Stimulated activated CD8-positive, alpha-beta memory T cell treated with anti-CD3 and anti-CD28 coated beads, Interleukin-4, amount 100 ng/mL, for 24 hours (primary cell): ENCODE measurements at regions not wholly inside any gene's neighbourhood (a gene's known extent, or its start where the extent isn't known, plus 50 kb on each side); places are given as distances from the start of the nearest gene placed in this dataset.
"Not testable (repeated sequence)": the region's sequence is repeated elsewhere in the genome, so short reads cannot be mapped to it uniquely, and the experiment has no call there.

ENCODE experiments used
- DNase-seq: peaks from one replicate; pipeline ENCODE4 v3.0.0-alpha.2; 2020; ENCODE audit warnings: low read depth

GRCh38 chr14:106489112-106489881 is 962.9 kb downstream of the TMEM121 start:
- no peak for DNase-seq

DNA sequence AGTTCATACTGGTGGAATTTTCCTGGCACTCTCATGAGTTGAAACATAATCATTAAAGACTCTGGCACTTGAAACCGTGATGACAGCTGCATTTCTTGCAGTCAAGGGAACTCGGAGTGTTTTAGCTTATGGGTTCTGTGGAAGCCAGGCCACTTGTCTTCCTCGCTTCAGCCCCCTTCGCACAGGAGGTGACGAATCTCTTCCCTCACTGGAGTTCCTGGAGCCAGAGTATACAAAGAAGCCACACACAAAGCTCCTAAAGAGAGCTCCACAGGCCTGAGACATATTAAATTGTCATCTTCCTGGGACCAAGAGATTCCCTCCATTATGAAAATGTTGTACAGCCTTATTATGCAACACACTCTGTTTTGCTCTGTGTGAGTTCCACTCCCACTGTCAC is 964.1 kb downstream of the TMEM121 start:
- DNase-seq, result no peak

GRCh38 chr14:106491851-106492250 is 965.5 kb downstream of the TMEM121 start:
- DNase-seq, result no peak

DNA sequence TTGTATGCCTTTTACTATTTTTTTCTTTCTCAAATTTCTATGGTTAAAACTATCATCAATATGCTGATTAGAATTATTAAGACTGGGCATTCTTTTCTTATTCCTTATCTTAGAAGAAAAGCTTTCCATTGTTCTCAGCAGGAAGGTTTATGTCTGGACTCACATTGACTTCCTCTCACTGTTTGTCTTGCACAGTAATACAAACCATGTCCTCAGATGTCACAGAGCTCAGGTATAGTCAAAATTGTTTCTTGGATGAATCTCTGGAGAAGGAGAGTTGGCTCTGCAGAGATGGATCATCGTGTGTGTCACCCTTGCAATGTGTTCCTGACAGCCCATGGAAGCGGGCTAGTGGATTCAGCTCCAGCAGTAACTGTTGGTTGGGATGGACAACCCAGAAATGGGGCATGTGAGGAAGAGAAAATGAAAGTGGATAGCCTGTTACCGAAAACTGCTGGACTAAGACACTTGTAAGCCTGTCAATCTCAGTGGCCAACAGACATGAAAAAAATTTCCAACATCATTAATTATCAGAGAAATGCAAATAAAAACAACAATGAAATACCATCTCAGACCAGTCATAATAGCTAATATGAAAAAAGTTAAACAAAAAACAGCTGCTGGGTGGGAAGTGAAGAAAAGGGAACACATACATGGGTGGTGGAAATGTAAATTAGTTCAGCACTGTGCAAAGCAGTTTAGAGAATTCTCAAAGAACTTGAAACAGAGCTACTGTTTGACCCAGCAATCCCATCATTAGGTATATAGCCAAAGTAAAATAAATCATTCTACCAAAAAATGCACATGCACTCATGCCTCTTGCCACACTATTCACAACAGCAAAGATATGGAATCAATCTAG is 967.8 kb downstream of the TMEM121 start:
- DNase-seq, result no peak

DNA sequence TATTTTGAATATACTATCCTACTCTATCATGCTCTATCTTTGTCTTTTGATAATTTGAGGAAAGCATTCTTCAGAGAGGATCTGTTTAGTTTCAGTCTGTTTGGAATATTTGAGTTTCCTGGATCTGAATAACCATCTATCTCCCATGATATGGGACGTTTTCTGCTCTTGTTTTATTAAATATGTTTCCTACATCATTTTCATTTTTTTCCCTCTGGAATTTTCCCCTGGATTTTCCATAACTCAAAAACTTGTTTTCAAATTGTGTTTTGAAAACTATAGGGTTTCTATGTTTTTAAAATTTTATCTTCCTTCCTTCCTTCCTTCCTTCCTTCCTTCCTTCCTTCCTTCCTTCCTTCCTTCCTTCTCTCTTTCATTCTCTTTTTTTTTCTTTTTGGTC is 974.2 kb downstream of the TMEM121 start:
- no peak for DNase-seq

GRCh38 chr14:106501898-106502297 is 975.5 kb downstream of the TMEM121 start:
- no peak for DNase-seq

DNA sequence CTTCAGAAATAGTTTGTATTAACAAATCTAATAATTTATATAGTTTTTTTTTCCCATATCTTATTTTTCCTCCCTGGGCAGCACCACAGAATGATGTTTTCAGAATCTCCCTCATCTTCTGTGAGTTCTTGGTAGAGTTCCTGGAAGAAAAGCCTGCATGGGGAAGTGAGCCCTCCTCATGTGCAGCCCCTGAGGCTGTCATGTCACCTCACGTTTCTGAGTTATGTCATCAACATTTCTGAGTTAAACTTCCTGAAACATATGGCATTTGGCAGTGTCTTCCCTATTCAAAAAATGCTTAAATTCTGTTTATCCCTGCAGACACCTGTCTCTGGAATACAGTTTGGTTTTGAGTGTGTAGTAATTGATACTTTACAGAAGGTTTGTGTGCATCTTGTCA is 979.0 kb downstream of the TMEM121 start:
- DNase-seq, result no peak

DNA sequence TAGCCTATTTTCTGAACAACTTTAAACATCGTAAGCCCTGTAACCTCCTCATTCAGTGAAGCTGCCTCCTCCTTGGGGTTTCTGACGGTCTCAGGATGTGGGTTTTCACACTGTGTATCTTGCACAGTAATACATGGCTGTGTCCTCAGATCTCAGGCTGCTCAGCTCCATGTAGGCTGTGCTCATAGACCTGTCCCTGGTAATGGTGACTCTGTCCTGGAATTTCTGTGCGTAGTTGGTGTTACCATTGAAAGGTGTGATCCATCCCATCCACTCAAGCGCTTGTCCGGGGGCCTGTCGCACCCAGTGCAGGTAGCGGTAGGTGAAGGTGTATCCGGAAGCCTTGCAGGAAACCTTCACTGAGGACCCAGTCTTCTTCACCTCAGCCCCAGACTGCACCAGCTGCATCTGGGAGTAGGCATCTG is 980.5 kb downstream of the TMEM121 start:
- DNase-seq, result peak; percentile 9

DNA sequence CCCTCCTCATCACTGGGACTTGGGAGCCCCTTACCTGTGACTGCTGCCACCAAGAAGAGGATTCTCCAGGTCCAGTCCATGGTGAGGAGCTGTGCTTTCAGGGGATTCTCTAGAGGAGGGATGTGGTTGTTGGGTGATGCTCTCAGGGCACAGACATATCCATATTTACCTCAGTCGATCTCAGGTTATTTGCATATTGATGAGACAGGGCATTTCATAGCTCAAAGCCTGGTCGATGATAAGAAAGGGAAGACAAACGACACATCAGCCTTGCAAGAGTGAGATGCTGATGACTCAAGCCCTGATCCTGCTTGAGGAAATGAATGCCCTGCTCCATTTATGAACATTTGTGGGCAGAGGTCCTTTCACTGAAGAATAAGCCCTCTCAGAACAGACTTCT is 981.0 kb downstream of the TMEM121 start:
- DNase-seq, result no peak

- DNase-seq, result no peak
Observed at GRCh38 chr14:106508216-106508615, 981.8 kb downstream of the TMEM121 start.

GRCh38 chr14:106509176-106509575 is 982.8 kb downstream of the TMEM121 start:
- DNase-seq, result no peak

GRCh38 chr14:106509807-106510206 is 983.4 kb downstream of the TMEM121 start:
- DNase-seq, result no peak

GRCh38 chr14:106511006-106511799 is 984.8 kb downstream of the TMEM121 start:
- peak; percentile 31 for DNase-seq

- no peak for DNase-seq
Observed at GRCh38 chr14:106511800-106512198, 985.4 kb downstream of the TMEM121 start.

DNA sequence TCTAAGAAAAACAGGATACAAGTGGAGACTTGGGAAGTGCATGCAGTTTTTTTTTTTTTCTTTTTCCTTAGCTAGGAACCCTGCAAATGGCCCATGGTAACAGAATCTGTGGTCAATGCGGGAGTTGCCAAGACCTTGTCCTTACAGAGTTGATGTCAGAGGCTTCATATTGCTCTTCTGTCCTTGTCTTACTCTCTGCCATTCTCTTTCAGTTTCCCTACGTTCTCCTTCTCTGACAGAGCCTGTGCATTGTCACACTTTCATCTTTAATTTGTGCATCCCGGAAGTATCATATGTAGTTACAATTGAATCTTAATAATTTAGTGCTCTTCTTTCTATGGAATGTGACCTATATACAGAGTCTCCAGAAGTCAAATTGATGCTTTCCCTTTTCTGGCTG is 986.9 kb downstream of the TMEM121 start:
- DNase-seq, result no peak

- peak; percentile 67 for DNase-seq
Observed at GRCh38 chr14:106518054-106518943, 991.9 kb downstream of the TMEM121 start.

- DNase-seq, result not testable (repeated sequence)
Observed at GRCh38 chr14:106522118-106522517, 995.7 kb downstream of the TMEM121 start.

DNA sequence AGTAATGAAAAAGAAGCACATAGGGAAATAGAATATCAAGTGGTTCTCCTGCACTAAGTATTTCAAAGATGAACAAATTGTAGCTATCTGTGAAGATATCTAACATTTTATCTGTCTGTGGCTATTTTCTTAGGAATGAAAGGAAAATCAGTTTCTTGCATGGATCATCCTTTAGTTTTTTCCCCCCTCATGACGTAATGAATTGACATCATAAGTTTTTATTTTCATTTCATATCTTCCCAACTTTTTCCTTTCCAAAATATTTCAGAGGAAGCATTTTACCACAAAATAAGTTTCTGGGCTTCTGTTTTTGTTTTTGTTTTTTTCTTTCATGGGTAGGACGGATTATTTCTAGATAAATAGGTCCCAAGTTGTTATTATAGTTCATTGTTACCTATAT is 996.6 kb downstream of the TMEM121 start:
- DNase-seq, result no peak

DNA sequence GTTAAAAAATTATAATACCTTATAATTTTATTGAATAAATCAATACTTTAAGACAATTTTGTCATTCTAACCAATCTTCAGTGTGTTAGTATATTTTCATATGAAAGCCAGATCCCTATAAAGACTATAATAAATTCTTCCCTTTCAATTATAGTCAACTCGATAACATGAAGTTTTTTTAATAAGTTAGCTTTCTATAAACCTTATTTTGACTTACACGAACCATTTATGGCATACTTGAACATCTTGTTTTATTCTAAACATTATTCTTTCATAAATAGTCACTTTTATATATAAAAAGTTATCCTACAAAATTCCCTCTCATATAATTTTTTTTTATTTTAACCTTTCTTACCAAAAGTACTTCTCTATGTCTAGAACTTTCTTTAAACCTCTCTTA is 1002.3 kb downstream of the TMEM121 start:
- no peak for DNase-seq

DNA sequence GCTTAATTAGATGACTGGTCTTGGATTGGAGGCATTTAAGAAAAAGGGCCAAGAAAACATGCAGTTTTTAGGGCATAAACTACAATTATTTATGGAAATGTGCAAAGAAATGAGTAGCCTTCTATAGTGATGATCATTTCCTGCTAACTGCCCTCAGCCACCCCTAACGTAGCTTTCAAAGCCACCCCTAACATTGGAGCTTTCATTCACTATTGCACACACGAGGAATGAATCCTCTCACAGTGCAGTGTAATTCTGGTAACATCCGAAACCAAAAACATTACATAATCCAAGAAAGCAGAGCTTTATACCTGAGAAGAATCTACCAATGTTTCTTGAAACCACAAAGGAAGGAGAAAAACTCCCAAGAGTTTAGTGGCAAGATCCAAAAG is 1003.6 kb downstream of the TMEM121 start:
- no peak for DNase-seq

DNA sequence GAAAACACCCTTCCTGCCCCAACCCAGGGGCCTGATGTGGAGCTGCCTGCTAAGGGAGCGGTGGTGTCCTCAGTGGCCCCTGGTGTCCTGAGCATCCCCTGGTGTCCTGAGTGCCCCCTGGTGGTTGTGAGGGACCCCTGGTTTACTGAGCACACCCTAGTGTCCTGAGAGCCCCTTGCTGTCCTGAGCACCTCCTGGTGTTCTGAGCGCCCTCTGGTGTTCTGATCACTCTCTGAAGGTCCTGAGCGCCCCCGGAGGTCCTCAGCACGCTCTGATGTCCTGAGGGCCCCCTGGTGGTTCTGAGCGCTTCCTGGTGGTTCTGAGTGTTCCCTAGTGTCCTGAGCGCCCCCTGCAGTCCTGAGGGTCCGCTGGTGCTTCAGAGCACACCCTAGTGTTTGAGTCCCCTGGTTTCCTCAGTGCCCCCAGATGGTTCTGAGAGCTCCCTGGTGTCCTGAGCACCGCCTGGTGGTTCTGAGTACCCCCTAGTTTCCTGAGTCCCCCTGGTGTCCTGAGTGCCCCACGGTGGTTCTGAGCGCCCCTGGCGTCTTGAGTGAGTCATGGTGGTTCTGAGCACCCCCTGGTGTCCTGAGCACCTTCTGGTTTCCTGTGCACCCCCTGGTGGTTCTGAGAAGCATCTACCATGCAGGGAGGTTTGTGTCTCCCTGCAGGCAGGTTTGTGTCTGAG is 1004.2 kb downstream of the TMEM121 start:
- DNase-seq, result no peak
